Muscle of arm (tissue), 1 donor: ENCODE measurements at regions not wholly inside any gene's neighbourhood (a gene's known extent, or its start where the extent isn't known, plus 50 kb on each side); places are given as distances from the start of the nearest gene placed in this dataset.

Experiments used
- DNase-seq: peaks from one replicate; pipeline ENCODE4 v3.0.0-alpha.2; 2013

DNA sequence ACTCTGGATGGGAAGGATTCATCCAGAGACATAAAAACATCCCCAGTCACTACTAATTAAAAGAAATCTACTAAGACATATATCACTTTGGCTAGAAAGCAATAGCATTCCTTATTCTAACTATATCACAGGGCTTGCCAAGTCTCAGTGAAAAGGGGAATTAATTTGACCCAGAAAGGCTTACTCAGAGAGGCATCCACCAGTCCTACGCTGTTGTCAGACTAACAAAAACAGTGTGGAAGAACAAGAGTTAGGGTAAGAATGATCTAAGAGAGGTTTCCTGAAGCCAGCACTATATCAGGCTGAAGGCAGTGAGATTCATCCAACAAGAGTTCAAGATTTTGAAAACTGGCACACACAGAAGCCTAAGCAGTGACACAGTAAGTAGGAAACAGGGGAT lies 126.1 kb downstream of the GDAP2 start:
- DNase-seq: no peak

- DNase-seq: no peak
Measured at GRCh38 chr1:117809764-117810163, 119.7 kb downstream of the GDAP2 start.

GRCh38 chr1:117810553-117810952 lies 118.9 kb downstream of the GDAP2 start:
- DNase-seq: no peak

GRCh38 chr1:117812869-117813511 lies 116.4 kb downstream of the GDAP2 start:
- no peak for DNase-seq
